NCI-H2081 treated with DMSO at 0.1 percent for 48 hours (cell line): ENCODE measurements at regions not wholly inside any gene's neighbourhood (a gene's known extent, or its start where the extent isn't known, plus 50 kb on each side); places are given as distances from the start of the nearest gene placed in this dataset.

ENCODE experiments used
- DNase-seq: peaks from one replicate; lab custom pipeline; 2025; lab: John Stamatoyannopoulos, UW

DNA sequence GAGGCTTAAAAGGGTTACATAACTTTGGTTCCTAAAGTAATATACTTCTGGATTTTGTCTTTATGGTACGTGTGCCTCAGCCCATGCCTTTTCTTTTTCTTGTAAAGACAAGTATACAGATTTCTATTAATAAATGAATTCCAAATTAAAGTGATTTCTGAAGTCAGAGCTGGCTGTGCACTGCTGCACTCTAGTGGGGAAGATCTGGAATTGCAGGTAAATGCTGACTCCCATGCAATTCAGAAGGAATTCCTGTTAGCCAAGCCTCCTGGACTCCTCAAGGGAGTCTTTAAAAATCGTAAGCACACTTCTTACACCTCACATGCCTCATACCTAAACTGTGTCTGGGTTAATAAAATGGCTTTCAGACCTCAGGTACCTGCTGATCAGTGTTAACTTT, 118.4 kb upstream of the SLC7A1 start:
- DNase-seq, result no peak

GRCh38 chr13:29711776-29712175, 116.3 kb upstream of the SLC7A1 start:
- no peak for DNase-seq

DNA sequence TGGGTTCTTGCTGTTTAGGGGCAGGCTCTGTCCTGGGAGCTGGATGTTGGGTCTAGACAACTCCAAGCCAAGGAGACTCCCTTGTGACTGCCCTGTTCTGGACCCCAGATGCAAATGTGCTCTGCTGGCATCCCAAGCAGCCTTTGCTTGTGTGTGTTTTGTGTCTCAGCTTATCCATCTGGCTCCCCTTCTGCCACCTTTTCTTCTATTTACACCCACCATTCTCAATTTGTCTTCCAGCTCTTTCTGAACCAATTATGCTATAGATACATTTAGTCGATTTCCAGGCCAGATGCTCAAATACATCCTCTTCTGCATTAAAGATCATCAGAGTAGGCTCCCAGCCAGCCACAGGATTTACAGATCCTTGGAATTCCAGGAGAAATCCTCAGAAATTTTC, 115.0 kb upstream of the SLC7A1 start:
- DNase-seq, result no peak

- peak; percentile 44 for DNase-seq
These were observed 114.0 kb upstream of the SLC7A1 start for GRCh38 chr13:29709407-29710069.

GRCh38 chr13:29707876-29708543, 112.5 kb upstream of the SLC7A1 start:
- no peak for DNase-seq

DNA sequence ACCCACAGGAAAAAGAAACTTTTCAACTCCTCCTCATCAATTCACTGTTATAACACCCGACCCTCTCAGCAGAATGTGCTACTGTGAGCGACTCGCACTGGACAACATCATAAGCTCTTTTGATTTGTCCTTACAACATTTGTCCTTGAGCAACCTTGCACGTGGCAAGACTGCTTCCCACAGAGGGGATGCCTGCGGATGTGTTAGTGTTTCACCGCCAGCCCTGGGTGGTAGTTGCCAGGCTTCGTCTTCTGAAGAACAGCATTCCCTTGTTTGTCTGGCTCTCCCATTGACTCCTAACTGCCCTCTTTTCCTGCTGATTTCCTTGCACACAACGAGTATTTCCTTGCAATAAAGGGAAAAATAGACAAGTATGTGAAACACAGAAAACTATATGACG, 111.4 kb upstream of the SLC7A1 start:
- DNase-seq, result no peak

- DNase-seq, result no peak
These were observed 109.2 kb upstream of the SLC7A1 start for GRCh38 chr13:29704648-29705047.

DNA sequence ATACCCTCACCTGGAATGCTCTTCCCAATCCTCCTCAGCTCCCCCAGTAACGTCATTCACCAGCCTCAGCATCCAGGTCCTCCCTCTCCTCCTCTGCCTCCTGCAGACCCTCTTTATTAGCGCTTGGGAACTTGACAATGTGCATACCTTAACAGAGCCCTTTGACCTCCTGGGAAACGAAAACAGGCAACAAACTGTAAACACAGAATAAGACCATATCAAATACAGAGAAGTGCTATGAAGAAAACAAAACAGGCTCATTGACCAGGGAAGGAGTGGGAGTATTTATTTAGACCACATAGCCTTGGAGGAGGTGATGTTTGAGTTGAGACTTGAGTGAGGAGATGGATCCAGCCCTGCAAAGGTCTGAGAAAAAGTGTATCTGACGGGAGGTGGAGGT, 107.9 kb upstream of the SLC7A1 start:
- DNase-seq, result no peak

DNA sequence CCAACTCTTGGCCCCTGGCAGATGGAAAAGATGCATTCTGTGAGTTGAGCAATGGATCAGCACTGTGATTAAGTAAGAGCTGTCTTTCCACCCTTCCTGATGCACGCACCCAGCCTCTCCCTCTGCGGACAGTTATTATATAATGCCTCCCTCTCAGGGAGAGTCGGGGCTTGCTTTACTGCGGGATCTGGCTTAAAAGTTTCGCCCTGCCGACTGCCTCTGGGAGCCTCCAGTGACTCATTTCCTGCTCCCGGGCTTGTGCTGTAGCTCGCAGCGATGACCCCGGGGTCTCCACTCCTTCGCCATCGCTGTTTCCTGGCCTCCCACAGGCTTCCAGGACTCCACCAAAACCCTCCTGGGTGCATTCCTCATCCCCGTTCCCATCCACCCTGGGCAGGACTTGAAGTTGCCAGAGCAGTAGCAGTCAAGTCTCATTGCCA, 107.4 kb upstream of the SLC7A1 start:
- no peak for DNase-seq

GRCh38 chr13:29698106-29698505, 102.6 kb upstream of the SLC7A1 start:
- no peak for DNase-seq

DNA sequence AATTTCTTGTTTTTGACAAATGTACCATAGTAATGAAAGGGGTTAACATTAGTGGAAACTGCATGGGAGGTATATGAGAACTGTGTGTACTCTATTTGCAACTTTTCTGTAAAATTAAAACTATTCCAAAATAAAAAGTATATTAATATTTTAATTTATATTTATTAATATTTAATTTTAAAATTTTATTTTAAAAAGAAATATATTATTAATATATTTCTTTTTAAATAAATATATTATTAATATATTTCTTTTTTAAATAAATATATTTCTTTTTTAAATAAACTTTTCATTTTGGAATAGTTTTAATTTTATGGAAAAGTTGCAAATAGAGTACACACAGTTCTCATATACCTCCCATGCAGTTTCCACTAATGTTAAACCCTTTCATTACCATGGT, 101.1 kb upstream of the SLC7A1 start:
- no peak for DNase-seq

- no peak for DNase-seq
These were observed 97.9 kb upstream of the SLC7A1 start for GRCh38 chr13:29693275-29693945.

DNA sequence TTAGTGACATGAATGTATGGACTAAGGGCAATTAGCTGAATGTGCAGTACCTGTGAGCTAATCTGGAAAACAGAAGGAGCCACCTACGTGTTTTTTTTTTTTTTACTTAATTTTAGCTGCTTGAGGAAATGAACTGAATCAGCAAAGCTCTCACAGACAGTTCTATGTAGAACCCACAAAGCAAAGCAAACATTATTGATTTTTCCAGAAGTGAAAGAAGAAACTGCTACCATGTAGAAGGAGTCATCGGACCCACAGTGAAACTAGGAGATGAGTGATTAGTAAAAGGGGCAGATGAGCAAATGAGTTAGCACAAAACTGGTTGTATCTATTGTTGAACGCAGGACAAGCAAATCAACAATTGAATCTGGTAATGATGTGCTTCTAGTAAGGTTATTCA, 94.1 kb upstream of the SLC7A1 start:
- DNase-seq, result no peak

DNA sequence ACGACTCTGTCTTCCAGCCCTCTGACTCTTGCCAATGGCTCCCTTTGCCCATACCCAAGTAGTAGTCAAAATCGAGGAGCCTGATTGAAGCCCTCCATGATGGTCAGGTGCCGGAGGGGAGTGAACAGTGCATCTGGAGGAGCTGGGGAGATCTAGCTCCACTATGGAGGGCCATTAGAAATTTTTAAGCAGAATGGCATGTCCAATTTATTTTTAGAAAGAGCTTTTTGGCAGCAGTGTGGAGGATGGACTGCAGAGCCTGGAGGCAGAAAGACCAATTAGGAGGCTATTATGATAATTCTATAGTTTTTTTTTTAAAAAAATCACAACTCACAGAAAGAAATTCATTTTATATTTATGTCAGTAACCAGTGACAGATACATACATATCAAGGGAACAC, 92.7 kb upstream of the SLC7A1 start:
- no peak for DNase-seq

- no peak for DNase-seq
These were observed 89.0 kb upstream of the SLC7A1 start for GRCh38 chr13:29684441-29684840.

DNA sequence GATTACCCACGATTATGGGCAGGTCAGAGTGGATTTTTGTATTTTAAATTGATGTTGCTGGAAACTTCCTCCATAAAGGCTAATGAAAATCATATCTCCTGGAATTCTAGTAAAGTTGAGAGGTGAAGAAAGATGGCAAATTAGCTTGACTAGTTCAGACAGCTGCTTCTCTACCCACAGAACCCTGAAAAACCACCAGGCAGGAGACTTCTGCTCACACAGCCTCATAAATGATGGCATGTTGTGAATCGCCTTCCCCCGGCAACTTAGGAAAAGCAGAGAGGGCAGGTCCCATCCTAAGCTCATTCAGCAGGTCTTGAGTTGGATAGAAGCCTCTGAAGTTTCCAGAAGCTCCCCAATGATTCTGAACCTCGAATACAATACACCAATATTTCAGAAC, 87.6 kb upstream of the SLC7A1 start:
- DNase-seq, result no peak

GRCh38 chr13:29681864-29682263, 86.4 kb upstream of the SLC7A1 start:
- no peak for DNase-seq

- DNase-seq, result no peak
These were observed 84.0 kb upstream of the SLC7A1 start for GRCh38 chr13:29679396-29680053.

GRCh38 chr13:29677627-29678026, 82.1 kb upstream of the SLC7A1 start:
- no peak for DNase-seq

- no peak for DNase-seq
These were observed 81.5 kb upstream of the SLC7A1 start for GRCh38 chr13:29676941-29677452.

DNA sequence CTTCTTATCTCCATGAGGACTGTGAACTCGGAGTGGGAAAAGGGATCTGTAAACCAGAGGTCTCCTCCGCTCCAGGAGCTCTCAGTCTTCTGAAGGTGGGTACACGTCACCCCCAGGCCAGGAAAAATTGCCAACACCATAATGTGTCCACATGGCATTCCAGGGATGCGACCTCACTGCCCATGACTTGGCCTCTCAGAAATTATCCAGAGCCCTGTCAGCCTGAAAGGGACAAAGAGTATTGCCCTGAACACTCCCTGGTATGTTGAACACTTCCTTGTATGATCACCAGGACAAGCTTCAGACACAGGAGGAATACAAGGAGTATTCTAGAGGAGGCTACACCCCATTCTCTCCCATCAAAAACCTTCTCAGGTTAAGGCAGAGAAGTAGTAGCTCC, 81.0 kb upstream of the SLC7A1 start:
- DNase-seq, result no peak

GRCh38 chr13:29674532-29674931, 79.0 kb upstream of the SLC7A1 start:
- no peak for DNase-seq

GRCh38 chr13:29664591-29664990, 69.1 kb upstream of the SLC7A1 start:
- DNase-seq, result no peak
